C1 segment of cervical spinal cord (tissue), 14 donors: ENCODE measurements at regions not wholly inside any gene's neighbourhood (a gene's known extent, or its start where the extent isn't known, plus 50 kb on each side); places are given as distances from the start of the nearest gene placed in this dataset.

Experiments used
- DNase-seq, 14 donors: peaks; one replicate each; lab custom pipeline; 2025; lab: John Stamatoyannopoulos, UW

DNA sequence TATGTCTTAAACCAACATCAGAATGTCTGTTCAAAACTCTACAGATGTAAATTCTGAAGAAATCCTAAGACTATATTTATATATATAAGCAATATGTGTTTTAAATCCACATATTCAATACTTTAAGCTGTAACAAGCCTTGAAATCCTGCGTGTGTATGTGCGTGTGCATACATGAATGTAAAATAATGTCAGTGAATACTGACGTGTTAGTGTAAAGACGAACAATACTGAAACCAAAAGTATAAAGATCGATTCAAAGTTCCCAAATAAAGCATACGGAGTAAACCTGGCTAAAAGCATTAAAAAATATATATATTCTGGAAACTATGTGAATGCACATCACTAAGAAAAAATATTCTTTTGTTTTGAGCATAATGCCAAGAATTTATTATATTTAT is 668.6 kb upstream of the NCAM2 start:
- no peak for DNase-seq

DNA sequence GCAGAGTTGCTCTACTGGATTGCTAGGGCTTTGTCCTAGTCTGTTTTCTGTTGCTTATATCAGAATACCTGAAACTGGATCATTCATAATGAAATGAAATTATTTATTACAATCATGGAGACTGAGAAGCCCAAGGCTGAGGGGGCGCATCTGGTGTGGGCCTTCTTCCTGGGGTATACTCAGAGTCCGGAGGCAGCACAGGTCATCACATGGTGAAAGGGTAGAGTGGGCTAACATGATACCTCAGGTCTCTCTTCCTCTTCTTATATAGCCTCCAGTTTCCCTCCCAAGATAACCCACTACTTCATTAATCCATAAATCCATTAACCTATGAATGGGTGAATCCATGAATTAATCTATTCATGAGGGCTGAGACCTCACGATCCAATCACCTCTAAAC is 667.6 kb upstream of the NCAM2 start:
- no peak for DNase-seq

- no peak for DNase-seq
These were observed 663.6 kb upstream of the NCAM2 start for GRCh38 chr21:20334585-20334984.

GRCh38 chr21:20341431-20341830 is 656.8 kb upstream of the NCAM2 start:
- DNase-seq: no peak

DNA sequence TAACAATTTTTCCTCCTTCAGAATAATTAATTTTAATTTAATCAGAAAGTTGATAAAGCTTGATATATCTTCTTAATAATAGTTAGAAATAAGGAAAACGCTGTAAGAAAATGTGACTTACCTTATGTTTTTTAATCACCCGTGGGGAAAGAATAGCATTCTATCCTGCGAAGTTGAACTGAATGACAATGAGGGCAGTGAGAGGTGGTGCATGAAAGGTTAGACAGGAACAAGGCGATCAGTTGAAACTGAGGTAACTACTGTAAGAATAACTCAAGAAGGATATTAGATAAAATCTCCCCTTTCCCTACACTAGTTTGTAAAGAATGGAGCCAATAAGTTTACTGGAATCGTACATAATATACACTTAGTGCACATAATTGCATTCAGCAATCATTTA is 655.0 kb upstream of the NCAM2 start:
- DNase-seq: no peak

DNA sequence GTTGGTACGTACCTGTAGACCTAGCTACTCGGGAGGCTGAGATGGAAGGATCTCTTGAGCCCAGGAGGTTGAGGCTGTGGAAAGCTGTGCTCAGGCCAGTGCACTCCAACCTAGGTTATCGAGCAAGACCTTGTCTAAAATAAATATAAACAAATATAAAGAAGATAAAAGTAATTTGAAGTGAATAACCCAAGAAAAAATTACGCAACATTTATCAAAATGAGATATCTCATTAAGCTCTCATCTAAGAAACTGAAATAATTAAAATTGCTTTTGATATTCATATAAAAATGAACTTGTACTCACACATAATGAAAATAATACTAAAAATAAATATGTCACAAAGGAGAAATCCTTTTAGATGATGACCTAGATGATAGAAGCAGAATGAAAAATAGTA is 647.1 kb upstream of the NCAM2 start:
- no peak for DNase-seq

DNA sequence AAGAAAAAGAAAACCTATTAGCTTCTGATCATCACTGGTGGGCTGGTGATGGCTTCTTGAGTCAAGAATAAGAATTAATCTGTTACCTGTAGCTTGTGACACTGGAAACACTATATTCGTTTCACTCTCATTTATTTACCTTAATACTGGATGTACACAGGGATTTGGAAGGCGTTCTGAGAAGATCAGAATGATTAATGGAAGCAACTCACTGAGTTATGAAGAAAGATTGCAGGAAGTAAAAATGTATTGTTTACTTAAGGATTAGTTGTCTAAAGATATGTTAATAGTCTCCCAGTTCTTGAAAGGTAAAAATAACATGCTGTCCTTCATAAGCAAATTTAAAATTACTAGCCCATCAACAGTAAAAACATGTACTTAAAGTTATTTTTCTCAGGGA is 644.9 kb upstream of the NCAM2 start:
- DNase-seq: no peak

DNA sequence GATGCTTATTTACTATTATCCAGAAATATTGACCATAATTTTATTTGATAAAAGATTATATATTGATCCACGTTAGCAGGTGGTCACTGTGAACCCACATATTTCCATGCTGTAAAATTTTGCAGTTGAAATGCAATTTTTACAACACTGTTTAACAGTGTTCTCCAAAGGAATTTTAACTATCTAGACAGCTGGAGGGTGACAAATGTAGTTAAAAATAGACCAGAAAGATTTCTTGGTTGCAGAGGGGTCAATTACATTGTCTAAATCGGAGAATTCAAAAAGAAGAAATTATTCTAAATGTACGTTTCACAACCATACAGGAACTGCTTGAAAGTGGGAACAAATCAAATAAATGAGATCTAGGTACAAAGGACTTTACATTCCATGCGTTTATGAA is 625.2 kb upstream of the NCAM2 start:
- DNase-seq: no peak

- no peak for DNase-seq
These were observed 621.0 kb upstream of the NCAM2 start for GRCh38 chr21:20377250-20377649.

- DNase-seq: no peak
These were observed 609.8 kb upstream of the NCAM2 start for GRCh38 chr21:20388400-20388799.

DNA sequence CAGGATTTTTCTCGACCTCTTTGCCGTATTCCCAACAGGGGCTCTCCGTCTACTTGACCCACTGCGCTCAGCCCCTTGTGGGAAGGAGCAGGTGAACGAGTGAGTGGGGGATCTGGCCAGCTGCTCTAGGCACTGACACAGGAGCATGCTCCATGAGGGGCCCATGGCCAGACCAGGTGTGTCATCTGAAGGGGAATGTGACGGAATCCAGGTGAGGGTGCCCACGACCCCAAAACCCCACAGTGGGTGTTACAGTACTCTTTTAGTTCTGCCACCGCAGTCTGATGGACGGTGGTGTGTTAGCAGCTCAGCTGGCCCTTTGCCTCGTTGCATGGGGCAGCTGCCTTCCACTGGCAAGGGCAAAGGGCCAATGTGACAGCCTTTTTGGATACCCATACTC is 601.4 kb upstream of the NCAM2 start:
- no peak for DNase-seq

DNA sequence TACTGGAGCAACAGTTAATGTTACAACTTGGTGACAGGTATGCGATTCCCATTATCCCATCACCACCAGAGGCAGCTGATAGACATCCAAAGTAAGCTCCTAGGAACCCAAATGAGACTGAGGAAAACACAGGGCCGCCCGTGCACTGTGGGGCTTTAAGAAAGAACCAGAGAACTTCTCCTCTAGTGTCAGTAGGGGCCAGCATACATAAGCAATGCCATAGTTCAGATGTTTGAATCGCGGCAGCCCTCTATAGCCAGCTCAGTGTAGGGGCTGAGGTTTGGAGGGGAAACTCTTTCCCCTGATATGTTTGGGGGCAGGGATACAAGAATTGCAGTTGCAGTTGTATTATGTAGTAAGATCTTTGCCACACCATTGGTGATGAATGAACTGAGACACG is 593.3 kb upstream of the NCAM2 start:
- no peak for DNase-seq

GRCh38 chr21:20418353-20418752 is 579.9 kb upstream of the NCAM2 start:
- no peak for DNase-seq

- no peak for DNase-seq
These were observed 578.4 kb upstream of the NCAM2 start for GRCh38 chr21:20419772-20420171.

- no peak for DNase-seq
These were observed 573.3 kb upstream of the NCAM2 start for GRCh38 chr21:20424943-20425342.

- DNase-seq: no peak
These were observed 572.4 kb upstream of the NCAM2 start for GRCh38 chr21:20425856-20426255.

GRCh38 chr21:20440338-20440737 is 557.9 kb upstream of the NCAM2 start:
- DNase-seq: no peak

GRCh38 chr21:20443558-20444155 is 554.6 kb upstream of the NCAM2 start:
- no peak for DNase-seq

GRCh38 chr21:20445971-20446370 is 552.2 kb upstream of the NCAM2 start:
- DNase-seq: no peak

DNA sequence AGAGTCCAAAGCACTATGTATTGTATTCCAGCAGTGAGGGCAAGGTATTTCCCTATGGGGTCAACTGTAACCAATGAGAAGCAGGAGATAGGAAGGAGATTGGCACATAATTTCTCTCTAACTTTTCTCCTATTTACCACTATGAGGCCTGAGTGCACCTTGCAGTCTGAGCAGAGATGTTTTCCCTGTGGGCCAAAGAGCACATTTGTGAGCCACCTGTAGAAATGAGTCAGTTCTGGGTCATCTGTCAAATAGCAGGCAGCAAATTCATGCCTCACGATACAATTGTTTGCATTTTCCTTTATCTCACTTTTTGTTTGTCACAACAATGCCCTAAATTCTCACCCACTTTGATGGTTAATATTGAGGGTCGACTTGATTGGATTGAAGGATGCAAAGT is 547.2 kb upstream of the NCAM2 start:
- DNase-seq: no peak

DNA sequence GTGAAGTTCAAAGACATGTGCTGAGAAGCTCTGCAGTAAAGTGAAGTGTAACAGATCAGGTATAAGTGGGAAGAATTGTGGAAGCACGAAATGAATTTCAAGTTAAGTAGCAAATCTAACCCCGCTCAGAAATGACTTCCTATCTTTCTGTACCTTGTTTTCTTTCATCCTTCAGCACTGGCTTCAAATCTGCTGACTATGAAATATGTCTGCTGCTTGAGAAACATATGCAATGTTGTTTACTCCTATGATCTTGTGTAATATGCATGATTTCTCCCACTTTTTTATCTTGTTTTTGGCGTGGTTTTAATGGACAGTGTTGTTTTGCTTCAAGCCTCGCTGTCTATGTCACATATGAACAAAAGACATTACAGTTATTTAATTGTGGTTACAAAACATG is 545.3 kb upstream of the NCAM2 start:
- DNase-seq: no peak

DNA sequence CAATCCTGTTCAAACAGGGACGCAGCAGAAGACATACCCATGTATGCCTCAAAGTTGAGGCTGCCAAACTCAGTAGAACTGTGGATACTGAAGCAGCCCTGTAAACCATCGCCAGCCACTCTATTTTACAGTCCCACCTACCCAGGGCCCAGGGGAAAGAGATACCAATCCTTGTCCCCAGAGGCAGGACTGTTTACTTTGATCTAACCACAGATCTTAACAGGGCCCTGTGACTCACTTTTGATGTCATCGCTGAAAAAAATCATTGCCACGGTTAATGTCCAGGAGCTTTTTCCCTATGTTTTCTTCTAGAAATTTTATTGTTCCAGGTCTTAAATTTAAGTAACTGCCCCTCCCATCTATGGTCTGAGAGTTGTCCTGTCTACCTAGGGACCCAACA is 538.4 kb upstream of the NCAM2 start:
- no peak for DNase-seq

- DNase-seq: no peak
These were observed 534.8 kb upstream of the NCAM2 start for GRCh38 chr21:20463362-20463761.

- no peak for DNase-seq
These were observed 528.8 kb upstream of the NCAM2 start for GRCh38 chr21:20469361-20469760.

DNA sequence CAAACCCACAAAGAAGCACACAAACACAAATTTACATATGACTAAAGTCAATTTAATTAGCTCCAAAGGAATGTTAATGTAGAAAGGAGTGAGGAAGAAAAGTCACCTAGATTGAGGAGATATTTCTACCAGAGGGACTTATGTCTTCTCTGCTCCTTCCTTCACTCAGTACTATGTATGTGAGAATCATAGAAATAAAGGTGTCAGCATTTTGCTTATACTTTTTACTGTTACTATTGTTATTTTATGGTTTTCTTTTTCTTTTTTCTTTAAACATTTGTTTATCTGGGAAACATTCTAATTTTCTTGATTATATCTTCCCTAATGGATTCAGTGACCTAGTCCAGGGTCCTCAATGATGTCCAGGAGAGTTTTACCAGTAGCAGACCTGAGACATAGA is 511.9 kb upstream of the NCAM2 start:
- DNase-seq: no peak
